CD14-positive monocyte (primary cell): ENCODE measurements at regions not wholly inside any gene's neighbourhood (a gene's known extent, or its start where the extent isn't known, plus 50 kb on each side); places are given as distances from the start of the nearest gene placed in this dataset.

Experiments
- DNase-seq, 3 donors: peaks; one replicate each; pipeline ENCODE4 v3.0.0-alpha.2; 2011 to 2022
- H2AFZ ChIP-seq: 2 replicates; pipeline ENCODE4 v1.6.0; 2012; ENCODE audit warnings: mild to moderate bottlenecking, low read depth, low read length, inconsistent platforms; ENCODE audit not compliant: insufficient read depth, poor library complexity, severe bottlenecking
- H3K27ac ChIP-seq, 2 donors: 1 replicate in 1 of 2; 2 replicates in 1 of 2; pipeline ENCODE4 v1.5.1; 2012 to 2013; ENCODE audit warnings: low read length in 2 of 2, control low read depth in 1 of 2, inconsistent platforms in 1 of 2, low read depth in 1 of 2, mild to moderate bottlenecking in 1 of 2
- H3K27me3 ChIP-seq, 2 donors: one replicate each; pipeline versions ENCODE4 v1.6.0 to v1.6.1; 2011 to 2013; ENCODE audit warnings: low read length in 2 of 2; ENCODE audit not compliant: control insufficient read depth in 2 of 2, insufficient read depth in 2 of 2
- H3K36me3 ChIP-seq, 2 donors: replicated peaks in 1 of 2; 1 replicate in 1 of 2; 2 replicates in 1 of 2; pipeline versions ENCODE4 v1.5.1 to v1.6.1; 2012 to 2013; ENCODE audit warnings: low read length in 2 of 2, control low read depth in 1 of 2, inconsistent platforms in 1 of 2, mild to moderate bottlenecking in 1 of 2; ENCODE audit not compliant: insufficient read depth in 2 of 2, control insufficient read depth in 1 of 2
- H3K4me1 ChIP-seq, 2 donors: 1 replicate in 1 of 2; 2 replicates in 1 of 2; pipeline versions ENCODE4 v1.5.1 to v1.6.1; 2012 to 2013; ENCODE audit warnings: low read length in 2 of 2, control low read depth in 1 of 2, inconsistent platforms in 1 of 2, mild to moderate bottlenecking in 1 of 2, moderate library complexity in 1 of 2; ENCODE audit not compliant: insufficient read depth in 2 of 2, control insufficient read depth in 1 of 2
- H3K4me2 ChIP-seq: replicated peaks from 2 replicates; pipeline ENCODE3; 2012; ENCODE audit warnings: low read length, moderate library complexity, mild to moderate bottlenecking; ENCODE audit not compliant: poor library complexity, severe bottlenecking; ENCODE audit errors: extremely low read depth
- H3K4me3 ChIP-seq, 3 experiments: fragments of 200-600 bp in 1 of 3; sonication (generic) in 1 of 3; replicated peaks in 1 of 3; 1 replicate in 2 of 3; 2 replicates in 1 of 3; pipeline ENCODE4 v1.5.1; 2011 to 2013; ENCODE audit warnings: low read length in 3 of 3, mild to moderate bottlenecking in 3 of 3, control low read depth in 2 of 3, low read depth in 2 of 3, inconsistent platforms in 1 of 3, moderate library complexity in 1 of 3
- H3K79me2 ChIP-seq: 2 replicates; pipeline ENCODE4 v1.6.0; 2012; ENCODE audit warnings: mild to moderate bottlenecking, control low read depth, inconsistent platforms, low read length, moderate library complexity; ENCODE audit not compliant: insufficient read depth
- H3K9ac ChIP-seq: 2 replicates; pipeline ENCODE4 v1.6.0; 2017; ENCODE audit warnings: low read length, mild to moderate bottlenecking; ENCODE audit not compliant: insufficient read depth, poor library complexity, severe bottlenecking
- H3K9me3 ChIP-seq, 2 donors: replicated peaks in 1 of 2; 1 replicate in 1 of 2; 2 replicates in 1 of 2; pipeline versions ENCODE4 v1.5.1 to v1.6.1; 2012 to 2013; ENCODE audit warnings: low read length in 2 of 2, control low read depth in 1 of 2; ENCODE audit not compliant: control insufficient read depth in 1 of 2, insufficient read depth in 1 of 2
- H4K20me1 ChIP-seq: 2 replicates; pipeline ENCODE4 v1.6.0; 2012; ENCODE audit warnings: mild to moderate bottlenecking, low read length, control low read depth, moderate library complexity; ENCODE audit not compliant: insufficient read depth
- H3K27ac Mint-ChIP-seq, 7 donors: one replicate each; pipeline ENCODE4 v1.8.0; 2020; ENCODE audit warnings: mild to moderate bottlenecking in 7 of 7, mixed read lengths in 7 of 7, moderate library complexity in 6 of 7, inconsistent platforms in 2 of 7
- H3K27me3 Mint-ChIP-seq, 3 donors: one replicate each; pipeline ENCODE4 v1.8.0; 2021 to 2022; ENCODE audit warnings: low read depth in 3 of 3, mild to moderate bottlenecking in 3 of 3, mixed read lengths in 3 of 3, moderate library complexity in 3 of 3, inconsistent platforms in 1 of 3
- H3K36me3 Mint-ChIP-seq, 2 donors: one replicate each; pipeline ENCODE4 v1.8.0; 2020; ENCODE audit warnings: mixed read lengths in 2 of 2, inconsistent platforms in 1 of 2, mild to moderate bottlenecking in 1 of 2
- H3K4me1 Mint-ChIP-seq: one replicate; pipeline ENCODE4 v1.8.0; 2020; ENCODE audit warnings: mild to moderate bottlenecking, mixed read lengths
- H3K4me3 Mint-ChIP-seq, 2 donors: one replicate each; pipeline ENCODE4 v1.8.0; 2020; ENCODE audit warnings: mild to moderate bottlenecking in 2 of 2, mixed read lengths in 2 of 2, moderate library complexity in 1 of 2
- H3K9me3 Mint-ChIP-seq, 7 donors: one replicate each; pipeline ENCODE4 v1.8.0; 2020 to 2022; ENCODE audit warnings: mixed read lengths in 7 of 7, mild to moderate bottlenecking in 6 of 7, moderate library complexity in 6 of 7, inconsistent platforms in 2 of 7
- CTCF ChIP-seq: fragments of 200-600 bp; IDR thresholded peaks from one replicate; pipeline ENCODE4 v1.8.0; 2022; ENCODE audit warnings: antibody characterized with exemption, mild to moderate bottlenecking
- WGBS: methylation state at CpG from one replicate; pipeline ENCODE4 v1.1.5; 2013; ENCODE audit warnings: missing lambda C conversion rate; ENCODE audit not compliant: insufficient coverage; 5-methylcytosine and 5-hydroxymethylcytosine counted together
- intact Hi-C, 2 donors: fragments of 100-400 bp; cut with micrococcal nuclease; formaldehyde crosslinking; loops; one replicate each; pipeline versions ENCODE4 v1.15.0 to v1.15.1; 2023

DNA sequence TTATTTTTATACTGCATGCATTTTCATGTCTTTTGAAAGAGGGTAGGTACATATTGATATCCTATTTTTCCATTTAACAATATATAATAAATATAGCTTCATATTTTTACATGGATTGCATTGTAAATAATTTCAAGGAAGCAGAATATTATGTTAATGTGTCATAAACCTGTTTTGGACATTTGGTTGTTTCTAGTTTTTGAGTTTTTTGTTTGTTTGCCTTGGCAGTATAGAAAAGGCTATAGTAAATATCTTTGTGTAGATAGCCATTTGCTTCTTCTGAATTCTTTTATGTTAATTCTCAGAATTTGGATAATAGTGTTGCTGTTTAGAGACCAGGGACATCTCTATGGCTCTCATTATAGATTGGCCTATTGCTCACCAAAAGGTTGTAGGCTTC lies 645.2 kb downstream of the SLC4A3 start:
- intact Hi-C loops = no loop called here
- Histone ChIP-seq H3K9ac (no peak overlapping the region), H3K4me1 (no peaks in the 10 kb centered on the region), H3K9me3 (peaks cover 0 to 3% of the 10 kb centered on the region in 2 donors), H4K20me1 (no peaks in the 10 kb centered on the region), H3K27me3 (no peaks in the 10 kb centered on the region), H3K4me3 (no peak overlapping the region), H3K36me3 (no peaks in the 10 kb centered on the region), H3K27ac (no peak overlapping the region), H3K79me2 (no peaks in the 10 kb centered on the region), H2AFZ (no peak overlapping the region), H3K4me2 (no peak overlapping the region)
- H3K27ac Mint-ChIP-seq = no peak overlapping the region
- no peak for DNase-seq
- H3K27me3 Mint-ChIP-seq = peaks cover 0 to 2% (median 2%) of the 10 kb centered on the region in 3 donors
- no peaks in the 10 kb centered on the region for H3K4me1 Mint-ChIP-seq
- H3K9me3 Mint-ChIP-seq = peaks cover 0 to 5% (median 2%) of the 10 kb centered on the region in 7 donors
- H3K4me3 Mint-ChIP-seq = no peak overlapping the region
- H3K36me3 Mint-ChIP-seq = no peaks in the 10 kb centered on the region
- no peak for TF ChIP-seq CTCF

DNA sequence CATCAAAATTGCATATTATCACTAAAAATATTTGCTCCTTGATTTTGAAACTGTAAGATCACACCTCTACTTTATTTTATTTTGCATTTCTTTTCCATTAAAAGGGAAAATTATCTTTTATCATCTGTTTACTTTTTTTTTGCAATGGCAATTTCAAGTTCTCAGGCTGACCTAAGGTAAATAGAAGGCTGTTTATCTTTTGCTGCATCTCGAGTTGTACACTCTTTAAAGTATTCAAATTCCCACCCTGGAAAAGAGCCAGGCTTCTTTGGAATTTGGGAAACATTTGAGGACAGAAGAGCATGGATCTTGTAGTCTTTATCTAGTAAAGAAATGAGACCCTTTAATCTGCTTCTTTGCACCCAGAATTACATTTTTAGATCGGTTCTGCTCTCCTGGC lies 645.7 kb downstream of the SLC4A3 start:
- Histone ChIP-seq H3K4me3 (no peak overlapping the region), H3K9ac (no peak overlapping the region), H3K4me2 (no peak overlapping the region), H2AFZ (no peak overlapping the region), H3K79me2 (no peaks in the 10 kb centered on the region), H3K27me3 (no peaks in the 10 kb centered on the region), H4K20me1 (no peaks in the 10 kb centered on the region), H3K36me3 (no peaks in the 10 kb centered on the region), H3K27ac (no peak overlapping the region), H3K4me1 (no peaks in the 10 kb centered on the region), H3K9me3 (peaks cover 0 to 3% of the 10 kb centered on the region in 2 donors)
- TF ChIP-seq CTCF = no peak
- intact Hi-C loops = no loop called here
- no peaks in the 10 kb centered on the region for H3K36me3 Mint-ChIP-seq
- DNase-seq = no peak
- H3K9me3 Mint-ChIP-seq = peaks cover 0 to 5% (median 2%) of the 10 kb centered on the region in 7 donors
- peaks cover 0 to 2% (median 2%) of the 10 kb centered on the region in 3 donors for H3K27me3 Mint-ChIP-seq
- H3K27ac Mint-ChIP-seq = no peak overlapping the region
- WGBS = no CpG with 5 or more reads among the region's 2 CpGs
- H3K4me3 Mint-ChIP-seq = no peak overlapping the region
- H3K4me1 Mint-ChIP-seq = no peaks in the 10 kb centered on the region
